IMR-90 (cell line): ENCODE measurements at regions not wholly inside any gene's neighbourhood (a gene's known extent, or its start where the extent isn't known, plus 50 kb on each side); places are given as distances from the start of the nearest gene placed in this dataset.

Source experiments
- ATAC-seq: fragments of 200-7000 bp; cut with Tn5 transposase; 2 replicates; pipeline ENCODE4 v1.9.1; 2020; ENCODE audit warnings: low read depth, mild to moderate bottlenecking, moderate library complexity
- BruUV-seq: library from RNA; stranded (reverse); fragments of 400-500 nt; replicated peaks from 2 replicates; lab custom pipeline; 2021; lab: Mats Ljungman, UMichigan
- CTCF ChIA-PET: fragments of 300-600 bp; formaldehyde crosslinking; extraction: SDS; loops from one replicate; lab custom pipeline; 2021; ENCODE audit warnings: antibody characterized with exemption; lab: Yijun Ruan, JAX
- POLR2A ChIA-PET: fragments of 300-600 bp; sonication (Branson Sonifier 250); formaldehyde crosslinking; loops from one replicate; lab custom pipeline; 2022; ENCODE audit warnings: antibody characterized with exemption; ENCODE audit not compliant: unreplicated experiment; lab: Charles Lee
- DNase-seq: peaks from one replicate; pipeline ENCODE4 v3.0.0; 2013
- H2AFZ ChIP-seq: replicated peaks from 2 replicates; pipeline ENCODE3; 2013; ENCODE audit warnings: low read length, mild to moderate bottlenecking; ENCODE audit not compliant: poor library complexity
- H2AK5ac ChIP-seq: 2 replicates; pipeline ENCODE4 v1.6.1; 2013; ENCODE audit warnings: low read depth, low read length, inconsistent platforms
- H2AK9ac ChIP-seq: replicated peaks from 2 replicates; pipeline ENCODE3; 2013; ENCODE audit warnings: mild to moderate bottlenecking, low read depth, low read length, moderate library complexity; ENCODE audit not compliant: poor library complexity
- H2BK120ac ChIP-seq: 2 replicates; pipeline ENCODE4 v1.6.1; 2013; ENCODE audit warnings: low read depth, low read length, inconsistent platforms
- H2BK15ac ChIP-seq: 3 replicates; pipeline ENCODE4 v1.6.1; 2013; ENCODE audit warnings: low read depth, low read length, inconsistent platforms
- H2BK20ac ChIP-seq: 2 replicates; pipeline ENCODE4 v1.6.1; 2013; ENCODE audit warnings: low read depth, mild to moderate bottlenecking, inconsistent platforms, low read length, moderate library complexity
- H2BK5ac ChIP-seq: 2 replicates; pipeline ENCODE4 v1.6.1; 2013; ENCODE audit warnings: mild to moderate bottlenecking, low read depth, low read length, inconsistent platforms; ENCODE audit not compliant: poor library complexity, severe bottlenecking
- H3K14ac ChIP-seq: replicated peaks from 2 replicates; pipeline ENCODE4 v1.6.1; 2013; ENCODE audit warnings: low read depth, low read length, inconsistent platforms
- H3K18ac ChIP-seq: 2 replicates; pipeline ENCODE4 v1.6.1; 2013; ENCODE audit warnings: low read depth, low read length, control low read depth
- H3K23ac ChIP-seq: 2 replicates; pipeline ENCODE4 v1.6.1; 2013; ENCODE audit warnings: low read depth, low read length, inconsistent platforms
- H3K27ac ChIP-seq: 2 replicates; pipeline ENCODE4 v1.5.1; 2013; ENCODE audit warnings: mild to moderate bottlenecking, control low read depth, low read length; ENCODE audit not compliant: insufficient read depth
- H3K27me3 ChIP-seq: 2 replicates; pipeline ENCODE4 v1.6.1; 2013; ENCODE audit warnings: low read length; ENCODE audit not compliant: control insufficient read depth, insufficient read depth
- H3K36me3 ChIP-seq: 2 replicates; pipeline ENCODE4 v1.6.1; 2013; ENCODE audit warnings: low read length, mixed read lengths; ENCODE audit not compliant: control insufficient read depth, insufficient read depth
- H3K4ac ChIP-seq: 2 replicates; pipeline ENCODE4 v1.6.1; 2013; ENCODE audit warnings: low read depth, low read length, inconsistent platforms
- H3K4me1 ChIP-seq: 2 replicates; pipeline ENCODE4 v1.6.1; 2013; ENCODE audit warnings: low read length, mixed read lengths; ENCODE audit not compliant: control insufficient read depth, insufficient read depth
- H3K4me2 ChIP-seq: 2 replicates; pipeline ENCODE4 v1.6.1; 2013; ENCODE audit warnings: low read depth, mild to moderate bottlenecking, control low read depth, low read length, moderate library complexity
- H3K4me3 ChIP-seq: 2 replicates; pipeline ENCODE4 v1.5.1; 2013; ENCODE audit warnings: low read depth, mild to moderate bottlenecking, control low read depth, low read length, moderate library complexity; ENCODE audit not compliant: insufficient read depth
- H3K56ac ChIP-seq: 2 replicates; pipeline ENCODE4 v1.6.1; 2013; ENCODE audit warnings: low read length, inconsistent platforms; ENCODE audit not compliant: insufficient read depth; ENCODE audit errors: extremely low read depth
- H3K79me1 ChIP-seq, 2 experiments: 2 replicates each; pipeline ENCODE4 v1.6.1; 2013; ENCODE audit warnings: low read length in 2 of 2, inconsistent platforms in 1 of 2, low read depth in 1 of 2
- H3K9ac ChIP-seq: 2 replicates; pipeline ENCODE4 v1.6.1; 2013; ENCODE audit warnings: low read depth, low read length, control low read depth
- H3K9me1 ChIP-seq: 2 replicates; pipeline ENCODE4 v1.6.1; 2013; ENCODE audit warnings: low read length, inconsistent platforms; ENCODE audit not compliant: insufficient read depth
- H3K9me3 ChIP-seq: 2 replicates; pipeline ENCODE4 v1.6.1; 2013; ENCODE audit warnings: low read length; ENCODE audit not compliant: control insufficient read depth, insufficient read depth
- H4K20me1 ChIP-seq: 2 replicates; pipeline ENCODE4 v1.6.1; 2013; ENCODE audit warnings: low read length, inconsistent platforms; ENCODE audit not compliant: insufficient read depth
- H4K5ac ChIP-seq: 2 replicates; pipeline ENCODE4 v1.6.1; 2013; ENCODE audit warnings: mild to moderate bottlenecking, low read depth, low read length, control low read depth
- H4K8ac ChIP-seq, 2 experiments: 2 replicates each; pipeline ENCODE4 v1.6.1; 2013; ENCODE audit warnings: low read depth in 2 of 2, low read length in 2 of 2, control low read depth in 1 of 2, inconsistent platforms in 1 of 2
- H4K91ac ChIP-seq: 2 replicates; pipeline ENCODE4 v1.6.1; 2013; ENCODE audit warnings: low read depth, low read length, inconsistent platforms; ENCODE audit not compliant: insufficient read depth
- BHLHE40 ChIP-seq: fragments of 150-350 bp; IDR thresholded peaks from 2 replicates; pipeline ENCODE4 v1.6.1; 2016; ENCODE audit warnings: mild to moderate bottlenecking, low read depth, low read length
- CEBPB ChIP-seq: IDR thresholded peaks from 2 replicates; pipeline ENCODE4 v1.6.1; 2012; ENCODE audit warnings: low read depth, low read length, improper control_type of control experiment
- CHD1 ChIP-seq: IDR thresholded peaks from 2 replicates; pipeline ENCODE4 v1.6.1; 2012; ENCODE audit warnings: low read depth, low read length, improper control_type of control experiment
- CTCF ChIP-seq: conservative IDR thresholded peaks from 2 replicates; pipeline ENCODE4 v1.5.1; 2012; ENCODE audit warnings: mild to moderate bottlenecking, low read depth, low read length, improper control_type of control experiment
- FOS ChIP-seq: fragments of 150-350 bp; IDR thresholded peaks from 2 replicates; pipeline ENCODE4 v1.6.1; 2016; ENCODE audit warnings: low read depth, low read length
- MAFK ChIP-seq: IDR thresholded peaks from 2 replicates; pipeline ENCODE4 v1.6.1; 2012; ENCODE audit warnings: low read depth, low read length, improper control_type of control experiment
- MAZ ChIP-seq: IDR thresholded peaks from 2 replicates; pipeline ENCODE4 v1.6.1; 2012; ENCODE audit warnings: low read depth, mild to moderate bottlenecking, low read length, improper control_type of control experiment, moderate library complexity, borderline replicate concordance
- MXI1 ChIP-seq: IDR thresholded peaks from 2 replicates; pipeline ENCODE4 v1.6.1; 2012; ENCODE audit warnings: low read depth, mild to moderate bottlenecking, low read length, moderate library complexity, borderline replicate concordance
- NFE2L2 ChIP-seq: fragments of 150-350 bp; IDR thresholded peaks from 2 replicates; pipeline ENCODE4 v1.6.1; 2016; ENCODE audit warnings: low read depth, mild to moderate bottlenecking, low read length
- POLR2A ChIP-seq: IDR thresholded peaks from 2 replicates; pipeline ENCODE4 v1.6.1; 2012; ENCODE audit warnings: mild to moderate bottlenecking, low read depth, low read length
- RAD21 ChIP-seq: IDR thresholded peaks from 2 replicates; pipeline ENCODE4 v1.6.1; 2012; ENCODE audit warnings: low read length, improper control_type of control experiment
- RCOR1 ChIP-seq: IDR thresholded peaks from 2 replicates; pipeline ENCODE4 v1.6.1; 2012; ENCODE audit warnings: mild to moderate bottlenecking, low read length, improper control_type of control experiment; ENCODE audit not compliant: insufficient replicate concordance
- RFX5 ChIP-seq: IDR thresholded peaks from 2 replicates; pipeline ENCODE4 v1.8.0; 2012; ENCODE audit warnings: low read depth, mild to moderate bottlenecking, low read length, moderate library complexity
- SMC3 ChIP-seq: fragments of 150-350 bp; IDR thresholded peaks from 2 replicates; pipeline ENCODE4 v1.6.1; 2016; ENCODE audit warnings: low read depth, mild to moderate bottlenecking, antibody characterized with exemption, low read length, moderate library complexity
- USF2 ChIP-seq: fragments of 150-350 bp; IDR thresholded peaks from 2 replicates; pipeline ENCODE4 v1.6.1; 2017; ENCODE audit warnings: mild to moderate bottlenecking, antibody characterized with exemption, low read length, low read depth
- WGBS, 2 experiments: methylation state at CpG; one replicate each; pipeline versions ENCODE4 v1.1.5 to v1.1.7; 2013; ENCODE audit warnings: missing lambda C conversion rate in 2 of 2; ENCODE audit not compliant: insufficient read length in 1 of 2; ENCODE audit errors: extremely low coverage in 2 of 2; 5-methylcytosine and 5-hydroxymethylcytosine counted together
- dilution Hi-C: fragments of 300-500 bp; cut with HindIII; formaldehyde crosslinking; loops from one replicate; pipeline ENCODE4 v1.14.3; 2018; ENCODE audit warnings: low sequenced_read_pairs; ENCODE audit not compliant: unreplicated experiment
- in situ Hi-C: fragments of 300-500 bp; cut with MboI; formaldehyde crosslinking; loops from 3 replicates; pipeline ENCODE4 v1.14.3; 2019; ENCODE audit warnings: low sequenced_read_pairs, inconsistent platforms, mixed read lengths
- intact Hi-C: fragments of 100-400 bp; cut with micrococcal nuclease; formaldehyde crosslinking; loops from 2 replicates; pipeline ENCODE4 v1.10.0; 2022

DNA sequence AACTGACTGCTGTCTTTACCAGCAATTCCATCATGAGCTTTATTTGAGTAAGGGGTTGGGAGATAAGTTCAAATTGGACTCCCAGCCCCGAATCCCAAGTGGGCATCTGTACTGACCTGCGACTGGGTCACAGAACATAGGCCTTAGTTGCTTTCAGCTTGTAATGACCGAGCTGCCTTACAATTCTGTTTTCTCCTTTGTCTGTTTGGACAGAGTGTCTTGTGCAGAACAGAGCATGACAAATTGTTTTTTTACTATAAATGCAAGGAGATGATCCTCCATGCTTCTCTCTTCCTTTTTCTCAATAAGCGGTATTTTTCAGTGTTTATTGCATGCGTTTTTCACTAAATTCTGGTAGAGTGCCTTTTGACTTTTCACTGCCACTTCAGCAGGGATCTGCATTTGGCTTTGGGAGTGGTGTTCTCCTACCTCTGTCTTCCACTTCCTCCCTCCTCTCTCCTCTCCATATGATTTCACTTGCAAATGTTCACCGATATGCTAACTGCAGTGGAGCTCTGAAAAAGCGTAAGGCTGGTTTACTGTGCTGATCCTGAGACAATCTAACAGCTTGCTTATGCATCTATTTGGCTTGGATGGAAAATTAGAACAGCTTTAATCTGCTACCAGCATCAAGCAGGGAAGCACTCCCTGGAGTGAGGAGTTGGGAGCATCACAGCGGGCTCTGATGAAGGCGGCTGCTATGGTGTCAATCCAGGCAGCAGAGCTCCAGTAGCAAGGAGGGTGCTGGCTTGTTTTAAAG, 158.8 kb upstream of the SMIM21 start (continued):
- TF ChIP-seq MAFK = no peak

DNA sequence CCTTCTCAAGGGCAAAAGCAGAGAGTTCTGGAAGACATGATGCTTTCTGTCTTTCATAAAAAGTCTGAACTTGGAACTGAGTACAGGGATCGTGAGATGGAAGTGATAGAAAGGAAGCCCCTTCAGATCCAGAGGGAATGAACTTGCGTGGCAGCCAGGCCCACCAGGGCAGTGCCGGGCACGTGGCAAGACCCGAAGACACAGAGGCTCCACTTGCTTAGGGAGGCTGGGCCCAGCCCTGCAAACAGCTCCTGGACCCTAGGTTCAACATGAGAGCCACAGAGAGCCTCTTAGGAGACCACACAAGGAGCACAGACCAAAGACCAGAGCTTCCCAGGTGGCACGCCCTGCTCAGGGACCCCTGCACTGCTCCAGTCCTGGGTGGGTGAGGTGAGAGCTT, 155.4 kb upstream of the SMIM21 start:
- peak overlapping the region; percentile 92 for H3K27ac ChIP-seq
- H4K91ac ChIP-seq = peak overlapping the region; percentile 97
- H3K4me2 ChIP-seq = 0 out of 2 replicates have a peak overlapping the region, but pooled peaks have one; percentile 5
- H3K4ac ChIP-seq = peak overlapping the region; percentile 99
- ATAC-seq (no peak; the same call in 1 of the 2 replicates), DNase-seq (no peak)
- peak overlapping the region; percentile 77 for H2BK5ac ChIP-seq
- H3K79me1 ChIP-seq = no peaks in the 10 kb centered on the region
- dilution Hi-C loops = no loop called here
- 100% methylated on average over 3 of the region's 6 CpGs; no CpG with 5 or more reads in 1 of the 2 experiments for WGBS, 2 experiments
- ChIA-PET CTCF (no interaction called here), POLR2A (no interaction called here)
- TF ChIP-seq USF2 (no peak), MXI1 (no peak), RAD21 (no peak), MAZ (no peak), CTCF (no peak), CHD1 (no peak), CEBPB (no peak), BHLHE40 (no peak), FOS (no peak), RFX5 (no peak), NFE2L2 (no peak), POLR2A (no peak), RCOR1 (no peak), SMC3 (no peak)
- no peaks in the 10 kb centered on the region for H4K20me1 ChIP-seq
- H3K56ac ChIP-seq = peak overlapping the region; percentile 90; the same call in 1 of the 2 replicates
- H2AK9ac ChIP-seq = peak overlapping the region; percentile 62
- no peaks in the 10 kb centered on the region for H3K27me3 ChIP-seq
- peak overlapping the region; percentile 91 for H2BK20ac ChIP-seq
- peak overlapping the region; percentile 89; a peak in 3 of 4 replicates for H4K8ac ChIP-seq
- H3K4me1 ChIP-seq = peaks cover 11% of the 10 kb centered on the region
- peak overlapping the region; percentile 81 for H3K14ac ChIP-seq
- H3K23ac ChIP-seq = peak overlapping the region; percentile 92
- intact Hi-C loops = loop anchor here (5.0 to 10.0 kb wide), 4 partner anchors 81 to 376 kb away; partner anchors contain the start of gene PTGR3
- H3K9ac ChIP-seq = peak overlapping the region; percentile 48; the same call in 1 of the 2 replicates
- H2BK15ac ChIP-seq = peak overlapping the region; percentile 84; the same call in 2 of the 3 replicates
- peak overlapping the region; percentile 56 for H4K5ac ChIP-seq
- peak overlapping the region; percentile 98 for H2BK120ac ChIP-seq
- H2AK5ac ChIP-seq = peak overlapping the region; percentile 94
- BruUV-seq = no TSS peak
- peak overlapping the region; percentile 74 for H2AFZ ChIP-seq
- no peaks in the 10 kb centered on the region for H3K36me3 ChIP-seq
- peaks cover 8% of the 10 kb centered on the region; the same call in 1 of the 2 replicates for H3K9me1 ChIP-seq
- in situ Hi-C loops = no loop called here
- no peaks in the 10 kb centered on the region for H3K9me3 ChIP-seq
- H3K4me3 ChIP-seq = no peak overlapping the region
- peak overlapping the region; percentile 75 for H3K18ac ChIP-seq
